Activated CD4-positive, alpha-beta memory T cell treated with anti-CD3 and anti-CD28 coated beads, Interleukin-2, amount 10 ng/mL, durations not matched to agents 7 days and 5 days (primary cell): ENCODE measurements at regions not wholly inside any gene's neighbourhood (a gene's known extent, or its start where the extent isn't known, plus 50 kb on each side); places are given as distances from the start of the nearest gene placed in this dataset.

Experiments
- CTCF ChIA-PET: fragments of 350-600 bp; sonication (Branson Sonifier 250); formaldehyde crosslinking; loops from one replicate; lab custom pipeline; 2021; ENCODE audit warnings: antibody characterized with exemption, inconsistent platforms; lab: Charles Lee
- POLR2A ChIA-PET: fragments of 350-600 bp; sonication (Branson Sonifier 250); formaldehyde crosslinking; loops from one replicate; lab custom pipeline; 2021; ENCODE audit warnings: antibody characterized with exemption; lab: Charles Lee
- DNase-seq: peaks from one replicate; pipeline ENCODE4 v3.0.0-alpha.2; 2020
- H3K27ac Mint-ChIP-seq: one replicate; pipeline ENCODE4 v1.8.0; 2021; ENCODE audit warnings: mild to moderate bottlenecking, mixed read lengths
- H3K27me3 Mint-ChIP-seq: one replicate; pipeline ENCODE4 v1.8.0; 2021; ENCODE audit warnings: mixed read lengths
- H3K36me3 Mint-ChIP-seq: one replicate; pipeline ENCODE4 v1.8.0; 2021; ENCODE audit warnings: low read depth, mixed read lengths
- H3K4me1 Mint-ChIP-seq: one replicate; pipeline ENCODE4 v1.8.0; 2021; ENCODE audit warnings: mixed read lengths
- H3K4me3 Mint-ChIP-seq: one replicate; pipeline ENCODE4 v1.8.0; 2021; ENCODE audit warnings: mild to moderate bottlenecking, mixed read lengths
- H3K9me3 Mint-ChIP-seq: one replicate; pipeline ENCODE4 v1.8.0; 2021; ENCODE audit warnings: mixed read lengths

GRCh38 chr4:14701896-14702295 lies 300.4 kb upstream of the CPEB2 start:
- Mint-ChIP-seq H3K4me3 (no peak overlapping the region), H3K4me1 (no peaks in the 10 kb centered on the region), H3K27me3 (no peaks in the 10 kb centered on the region), H3K9me3 (no peaks in the 10 kb centered on the region), H3K36me3 (no peaks in the 10 kb centered on the region), H3K27ac (no peak overlapping the region)
- POLR2A ChIA-PET, result no interaction called here
- no peak for DNase-seq
- CTCF ChIA-PET, result no interaction called here

DNA sequence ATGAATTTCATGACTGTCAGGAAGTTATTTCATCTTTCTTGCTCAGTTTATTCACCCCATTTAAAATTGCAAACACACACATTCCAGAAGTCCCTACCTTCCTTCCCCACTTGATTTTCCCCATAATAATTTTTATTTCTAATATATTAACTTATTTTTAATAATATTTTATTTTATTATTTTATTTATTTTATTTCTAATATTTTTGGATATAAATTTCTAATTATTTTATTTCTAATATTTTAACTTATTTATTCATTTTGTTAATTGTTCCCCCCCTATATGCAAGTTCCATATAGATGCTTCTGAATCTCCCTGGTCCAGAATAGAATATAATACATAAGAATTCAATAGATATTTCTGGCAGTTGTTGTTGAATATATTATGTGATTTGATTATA lies 293.7 kb upstream of the CPEB2 start:
- Mint-ChIP-seq H3K27ac (no peak overlapping the region), H3K36me3 (no peaks in the 10 kb centered on the region), H3K9me3 (no peaks in the 10 kb centered on the region), H3K4me3 (no peak overlapping the region), H3K27me3 (peaks cover 4% of the 10 kb centered on the region), H3K4me1 (no peaks in the 10 kb centered on the region)
- no peak for DNase-seq
- POLR2A ChIA-PET, result no interaction called here
- CTCF ChIA-PET, result no interaction called here

DNA sequence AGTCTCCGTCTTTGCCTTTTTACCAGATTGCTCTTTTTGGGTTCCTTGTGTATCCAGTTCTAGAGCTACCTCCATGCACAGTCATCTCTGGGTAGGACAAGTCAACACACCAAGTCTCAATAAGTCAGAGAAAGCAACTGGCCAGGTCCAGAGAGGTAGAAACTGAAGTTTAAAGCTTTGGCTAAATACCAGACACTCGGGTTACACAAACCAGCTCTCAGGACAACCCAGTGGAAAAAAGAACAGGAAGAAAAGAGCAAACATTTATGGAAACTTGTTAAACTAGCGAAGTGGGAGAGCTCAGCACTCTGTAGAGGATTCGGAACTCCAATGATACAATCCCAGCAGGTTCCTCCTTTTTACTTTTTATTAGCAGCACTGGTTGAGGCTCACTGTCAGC lies 291.0 kb upstream of the CPEB2 start:
- Mint-ChIP-seq H3K4me1 (no peaks in the 10 kb centered on the region), H3K27me3 (peaks cover 4% of the 10 kb centered on the region), H3K27ac (no peak overlapping the region), H3K36me3 (no peaks in the 10 kb centered on the region), H3K4me3 (no peak overlapping the region), H3K9me3 (no peaks in the 10 kb centered on the region)
- DNase-seq, result no peak
- POLR2A ChIA-PET, result no interaction called here
- CTCF ChIA-PET, result interaction anchor here (0.5 kb wide), 1 partner anchor 1934 kb away, joined by 4 read pairs; no protein-coding TSS in a partner anchor

DNA sequence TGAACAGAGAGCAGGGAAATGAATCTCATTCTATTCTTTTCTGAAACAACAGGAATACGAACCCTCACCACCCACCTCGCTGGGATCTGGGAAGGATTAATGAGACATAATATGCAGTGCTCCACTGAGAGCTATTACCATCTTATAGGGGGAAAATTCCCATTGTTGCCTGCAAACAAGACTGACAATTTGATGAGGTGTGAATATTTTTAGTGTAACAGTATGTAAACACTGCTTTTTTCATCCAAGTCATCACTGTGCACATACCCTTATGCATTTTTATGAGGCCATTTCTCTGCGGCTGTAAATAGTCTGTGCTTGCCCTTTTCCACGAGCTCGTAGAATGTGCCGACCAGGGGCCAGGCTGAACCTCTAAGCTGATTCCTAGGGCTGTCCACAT lies 285.6 kb upstream of the CPEB2 start:
- DNase-seq, result no peak
- POLR2A ChIA-PET, result no interaction called here
- Mint-ChIP-seq H3K36me3 (no peaks in the 10 kb centered on the region), H3K9me3 (peaks cover 4% of the 10 kb centered on the region), H3K4me1 (no peaks in the 10 kb centered on the region), H3K27ac (no peak overlapping the region), H3K4me3 (no peak overlapping the region), H3K27me3 (peaks cover 4% of the 10 kb centered on the region)
- CTCF ChIA-PET, result no interaction called here

- Mint-ChIP-seq H3K4me1 (no peaks in the 10 kb centered on the region), H3K36me3 (no peaks in the 10 kb centered on the region), H3K4me3 (no peak overlapping the region), H3K27ac (no peak overlapping the region), H3K27me3 (no peaks in the 10 kb centered on the region), H3K9me3 (peaks cover 4% of the 10 kb centered on the region)
- ChIA-PET CTCF (no interaction called here), POLR2A (no interaction called here)
- no peak for DNase-seq
Measured at GRCh38 chr4:14719053-14719452, 283.2 kb upstream of the CPEB2 start.

- no peak for DNase-seq
- Mint-ChIP-seq H3K27ac (no peak overlapping the region), H3K9me3 (no peaks in the 10 kb centered on the region), H3K4me3 (no peak overlapping the region), H3K36me3 (no peaks in the 10 kb centered on the region), H3K27me3 (no peaks in the 10 kb centered on the region), H3K4me1 (no peaks in the 10 kb centered on the region)
- ChIA-PET CTCF (no interaction called here), POLR2A (no interaction called here)
Measured at GRCh38 chr4:14726441-14726840, 275.8 kb upstream of the CPEB2 start.

GRCh38 chr4:14726877-14727361 lies 275.4 kb upstream of the CPEB2 start:
- DNase-seq, result no peak

GRCh38 chr4:14729282-14730000 lies 272.8 kb upstream of the CPEB2 start:
- no peaks in the 10 kb centered on the region for H3K36me3 Mint-ChIP-seq
- POLR2A ChIA-PET, result no interaction called here
- no peak for DNase-seq
- no peak overlapping the region for H3K4me3 Mint-ChIP-seq
- CTCF ChIA-PET, result no interaction called here
- H3K27me3 Mint-ChIP-seq, result no peaks in the 10 kb centered on the region
- no peaks in the 10 kb centered on the region for H3K9me3 Mint-ChIP-seq
- no peaks in the 10 kb centered on the region for H3K4me1 Mint-ChIP-seq
- H3K27ac Mint-ChIP-seq, result no peak overlapping the region

More at GRCh38 chr4:14726877-14727361, 275.4 kb upstream of the CPEB2 start:
- Mint-ChIP-seq H3K27ac (no peak overlapping the region), H3K36me3 (no peaks in the 10 kb centered on the region), H3K4me3 (no peak overlapping the region), H3K4me1 (no peaks in the 10 kb centered on the region), H3K27me3 (no peaks in the 10 kb centered on the region), H3K9me3 (no peaks in the 10 kb centered on the region)
- POLR2A ChIA-PET, result no interaction called here
- CTCF ChIA-PET, result no interaction called here

DNA sequence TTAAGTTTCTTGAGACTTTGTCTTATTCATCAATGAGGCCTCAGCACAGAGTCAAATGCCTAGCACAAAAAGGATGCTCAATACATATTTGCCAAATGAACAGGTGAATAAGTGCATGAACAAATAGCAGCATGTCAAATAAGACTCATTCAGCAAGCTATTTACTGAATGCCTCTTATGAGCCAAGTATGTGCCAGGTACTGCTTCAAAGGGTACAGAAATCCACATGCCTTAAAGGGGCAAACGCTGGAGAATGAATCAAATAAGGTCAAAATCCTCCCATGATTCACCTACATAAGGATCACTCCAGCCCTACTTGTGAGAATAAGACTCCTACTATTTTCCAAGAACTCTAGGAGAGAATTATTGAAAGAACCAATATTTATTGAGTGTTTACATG lies 260.2 kb upstream of the CPEB2 start:
- ChIA-PET POLR2A (no interaction called here), CTCF (no interaction called here)
- Mint-ChIP-seq H3K4me1 (no peaks in the 10 kb centered on the region), H3K9me3 (no peaks in the 10 kb centered on the region), H3K27me3 (no peaks in the 10 kb centered on the region), H3K4me3 (no peak overlapping the region), H3K27ac (no peak overlapping the region), H3K36me3 (no peaks in the 10 kb centered on the region)
- no peak for DNase-seq

DNA sequence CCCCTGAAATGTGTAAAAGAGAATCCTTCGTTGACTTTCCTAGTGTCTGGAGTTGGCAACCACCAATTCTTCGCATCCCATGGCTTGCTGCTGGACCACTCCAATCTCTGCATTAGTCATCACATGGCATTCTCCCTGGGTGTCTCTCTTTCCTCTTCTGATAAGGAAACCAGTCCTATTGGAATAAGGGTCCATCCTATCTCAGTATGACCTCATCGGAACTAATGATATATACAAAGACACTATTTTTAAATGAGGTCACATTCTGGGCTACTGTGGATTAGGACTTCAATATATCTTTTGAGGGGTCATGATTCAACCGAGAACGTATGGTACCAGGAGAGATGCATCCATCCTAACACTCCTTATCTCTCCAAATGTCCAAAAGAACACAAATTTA lies 259.1 kb upstream of the CPEB2 start:
- no peak overlapping the region for H3K27ac Mint-ChIP-seq
- H3K36me3 Mint-ChIP-seq, result no peaks in the 10 kb centered on the region
- no peaks in the 10 kb centered on the region for H3K9me3 Mint-ChIP-seq
- ChIA-PET POLR2A (no interaction called here), CTCF (no interaction called here)
- no peaks in the 10 kb centered on the region for H3K4me1 Mint-ChIP-seq
- no peak overlapping the region for H3K4me3 Mint-ChIP-seq
- H3K27me3 Mint-ChIP-seq, result no peaks in the 10 kb centered on the region
- no peak for DNase-seq

DNA sequence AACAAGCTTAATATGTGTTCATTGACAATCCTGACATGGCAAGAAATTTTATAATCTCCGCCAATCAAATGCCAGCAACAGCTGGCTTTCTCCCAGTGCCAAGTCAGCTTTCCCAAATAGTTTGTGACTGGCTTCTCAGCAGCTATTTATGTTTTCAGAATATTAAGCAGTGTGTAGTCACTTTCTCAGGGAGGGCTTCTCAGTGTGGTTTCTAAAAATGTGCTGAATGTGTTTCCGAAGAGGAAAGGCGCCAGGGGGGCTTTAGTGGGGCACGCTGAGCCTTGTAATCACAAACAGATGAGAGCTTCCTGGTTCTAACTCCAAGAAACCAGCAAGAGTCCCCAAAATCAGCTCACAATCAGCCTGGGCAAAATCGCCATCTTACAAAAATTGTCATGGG lies 258.7 kb upstream of the CPEB2 start:
- DNase-seq, result no peak
- H3K9me3 Mint-ChIP-seq, result no peaks in the 10 kb centered on the region
- no peak overlapping the region for H3K27ac Mint-ChIP-seq
- no peaks in the 10 kb centered on the region for H3K27me3 Mint-ChIP-seq
- no peak overlapping the region for H3K4me3 Mint-ChIP-seq
- H3K4me1 Mint-ChIP-seq, result no peaks in the 10 kb centered on the region
- POLR2A ChIA-PET, result no interaction called here
- no peaks in the 10 kb centered on the region for H3K36me3 Mint-ChIP-seq
- CTCF ChIA-PET, result no interaction called here

- Mint-ChIP-seq H3K27me3 (no peaks in the 10 kb centered on the region), H3K36me3 (no peaks in the 10 kb centered on the region), H3K9me3 (no peaks in the 10 kb centered on the region), H3K27ac (no peak overlapping the region), H3K4me1 (no peaks in the 10 kb centered on the region), H3K4me3 (no peak overlapping the region)
- ChIA-PET CTCF (no interaction called here), POLR2A (no interaction called here)
- no peak for DNase-seq
Measured at GRCh38 chr4:14744346-14744745, 257.9 kb upstream of the CPEB2 start.

GRCh38 chr4:14749910-14750309 lies 252.4 kb upstream of the CPEB2 start:
- CTCF ChIA-PET, result no interaction called here
- Mint-ChIP-seq H3K4me3 (no peak overlapping the region), H3K27ac (no peak overlapping the region), H3K4me1 (no peaks in the 10 kb centered on the region), H3K36me3 (peaks cover 5% of the 10 kb centered on the region), H3K27me3 (no peaks in the 10 kb centered on the region), H3K9me3 (peaks cover 35% of the 10 kb centered on the region)
- peak; percentile 18 for DNase-seq
- POLR2A ChIA-PET, result no interaction called here

DNA sequence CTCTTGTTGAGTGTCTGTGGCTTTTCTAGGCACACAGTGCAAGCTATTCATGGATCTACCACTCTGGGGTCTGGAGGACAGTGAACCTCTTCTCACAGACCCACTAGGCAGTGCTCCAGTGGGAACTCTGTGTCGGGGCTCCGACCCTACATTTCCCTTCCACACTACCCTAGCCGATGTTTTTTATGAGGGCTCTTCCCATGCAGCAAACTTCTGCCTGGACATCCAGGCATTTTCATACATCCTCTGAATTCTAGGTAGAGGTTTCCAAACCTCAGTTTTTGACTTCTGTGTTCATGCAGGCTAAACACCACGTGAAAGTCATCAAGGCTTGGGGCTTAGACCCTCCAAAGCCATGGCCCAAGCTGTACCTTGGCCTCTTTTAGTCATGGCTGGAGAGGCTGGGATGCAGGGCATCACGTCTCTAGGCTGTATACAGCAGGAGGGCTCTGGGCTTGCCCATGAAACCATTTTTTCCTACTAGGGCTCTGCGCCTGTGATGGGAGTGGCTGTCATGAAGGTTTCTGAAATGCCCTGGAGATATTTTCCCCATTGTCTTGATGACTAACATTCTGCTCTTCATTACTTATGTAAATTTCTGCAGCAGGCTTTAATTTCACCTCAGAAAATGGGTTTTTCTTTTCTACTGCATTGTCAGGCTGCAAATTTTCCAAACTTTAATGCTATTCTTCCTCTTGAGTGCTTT lies 249.8 kb upstream of the CPEB2 start:
- no peaks in the 10 kb centered on the region for H3K4me1 Mint-ChIP-seq
- H3K27me3 Mint-ChIP-seq, result no peaks in the 10 kb centered on the region
- H3K4me3 Mint-ChIP-seq, result no peak overlapping the region
- CTCF ChIA-PET, result no interaction called here
- H3K27ac Mint-ChIP-seq, result no peak overlapping the region
- H3K9me3 Mint-ChIP-seq, result peaks cover 35% of the 10 kb centered on the region
- POLR2A ChIA-PET, result no interaction called here
- H3K36me3 Mint-ChIP-seq, result peaks cover 5% of the 10 kb centered on the region
- DNase-seq, result no peak
